Astrocyte of the hippocampus (primary cell): ENCODE measurements at regions not wholly inside any gene's neighbourhood (a gene's known extent, or its start where the extent isn't known, plus 50 kb on each side); places are given as distances from the start of the nearest gene placed in this dataset.
"Not testable (repeated sequence)": the region's sequence is repeated elsewhere in the genome, so short reads cannot be mapped to it uniquely, and the experiment has no call there.

Experiments used
- DNase-seq: peaks from one replicate; pipeline ENCODE4 v3.0.0; 2011; ENCODE audit warnings: low read depth, low spot score

DNA sequence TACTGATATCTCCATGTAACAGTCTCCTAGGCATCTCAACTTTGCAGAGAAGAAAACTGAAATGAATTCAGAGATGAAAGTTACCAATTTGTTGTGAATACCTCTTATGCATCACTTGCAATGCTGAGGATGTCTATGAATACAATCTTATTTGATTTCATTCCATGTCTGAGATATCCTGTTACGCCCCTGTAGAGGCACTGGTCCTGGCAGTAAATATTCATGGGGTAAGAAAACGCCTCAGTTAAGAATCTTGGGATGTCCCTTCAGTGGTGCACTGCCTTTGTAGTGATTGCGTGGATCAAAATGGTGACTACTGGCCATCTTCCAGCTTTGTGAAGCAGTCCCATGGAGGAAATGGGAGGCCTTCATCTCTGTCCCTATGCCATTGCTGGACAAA, 229.1 kb upstream of the C9orf72 start:
- DNase-seq, result no peak

DNA sequence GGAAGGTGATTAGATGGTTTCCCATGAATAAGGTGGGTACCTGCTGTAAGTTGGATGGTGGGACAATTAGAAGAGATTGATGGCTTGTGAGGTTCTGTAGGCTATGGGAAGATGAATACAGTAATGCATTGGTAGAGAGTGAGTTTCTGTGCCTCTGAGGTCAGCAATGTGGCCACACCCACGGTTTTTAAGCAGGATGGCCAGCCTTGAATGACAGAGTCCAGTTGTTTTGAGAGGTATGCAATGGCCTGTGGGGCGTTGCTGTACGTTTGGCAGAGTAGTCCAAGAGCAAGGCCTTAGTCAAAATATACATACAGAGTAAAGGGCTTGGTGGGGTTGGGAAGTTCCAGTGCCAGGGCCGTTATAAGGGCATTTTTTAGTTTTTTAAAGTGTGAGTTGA, 235.6 kb upstream of the C9orf72 start:
- DNase-seq, result no peak

GRCh38 chr9:27817747-27818146, 244.5 kb upstream of the C9orf72 start:
- no peak for DNase-seq

DNA sequence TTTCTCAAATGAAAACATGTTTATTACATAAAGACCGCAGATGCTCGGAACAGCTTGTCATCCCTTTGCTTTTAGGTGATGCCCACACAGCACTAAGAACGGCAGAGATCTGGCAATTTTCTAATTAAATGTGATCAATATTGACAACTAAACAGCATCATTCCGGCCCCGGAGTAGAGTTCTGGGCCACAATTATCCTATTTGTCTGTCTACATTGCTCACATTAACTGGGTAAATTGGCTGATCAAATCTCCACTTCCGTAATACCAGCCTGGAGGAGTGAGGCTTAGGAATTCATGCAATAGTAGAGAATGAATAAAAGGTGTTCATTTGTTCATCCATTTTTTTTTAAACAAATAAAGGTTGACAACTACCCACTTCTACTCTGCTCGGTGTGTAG, 245.1 kb upstream of the C9orf72 start:
- no peak for DNase-seq

DNA sequence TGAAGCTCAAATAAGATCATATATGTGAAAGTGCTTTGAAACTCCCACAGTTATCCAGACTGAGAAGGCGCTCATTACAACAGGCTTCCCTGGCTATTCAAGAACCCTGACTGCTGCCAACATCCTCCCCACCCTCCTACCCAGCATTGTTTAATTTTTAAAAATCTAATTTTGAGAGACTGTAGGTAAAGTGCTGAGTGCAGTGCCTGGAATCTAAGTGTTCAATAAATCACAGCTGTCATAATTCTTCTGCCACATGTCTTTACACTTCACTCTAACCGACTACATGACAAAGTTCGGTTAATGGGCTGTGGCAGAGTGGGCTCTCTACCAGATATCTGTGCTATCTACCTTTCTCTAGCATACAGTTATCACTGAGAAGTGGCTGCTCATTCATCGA, 255.6 kb upstream of the C9orf72 start:
- DNase-seq, result no peak

DNA sequence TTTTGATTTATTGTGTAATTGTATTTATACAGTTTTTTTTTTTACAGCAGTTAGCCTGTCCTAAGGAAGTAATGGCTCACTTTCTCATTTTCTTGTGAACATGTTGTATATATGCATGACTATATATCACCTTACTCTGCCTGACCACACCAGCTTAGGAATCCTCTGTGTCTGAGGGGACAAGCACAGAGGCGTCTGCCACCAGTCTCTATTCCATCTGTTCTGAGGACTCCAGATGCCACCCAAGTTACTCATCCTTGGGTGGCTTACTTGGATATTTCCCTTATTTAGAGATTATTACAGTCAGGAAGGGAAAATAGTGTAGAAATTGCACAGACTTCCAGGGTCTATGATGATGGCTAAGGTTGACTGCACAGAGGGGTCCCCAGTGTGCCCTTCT, 256.3 kb upstream of the C9orf72 start:
- DNase-seq, result no peak

DNA sequence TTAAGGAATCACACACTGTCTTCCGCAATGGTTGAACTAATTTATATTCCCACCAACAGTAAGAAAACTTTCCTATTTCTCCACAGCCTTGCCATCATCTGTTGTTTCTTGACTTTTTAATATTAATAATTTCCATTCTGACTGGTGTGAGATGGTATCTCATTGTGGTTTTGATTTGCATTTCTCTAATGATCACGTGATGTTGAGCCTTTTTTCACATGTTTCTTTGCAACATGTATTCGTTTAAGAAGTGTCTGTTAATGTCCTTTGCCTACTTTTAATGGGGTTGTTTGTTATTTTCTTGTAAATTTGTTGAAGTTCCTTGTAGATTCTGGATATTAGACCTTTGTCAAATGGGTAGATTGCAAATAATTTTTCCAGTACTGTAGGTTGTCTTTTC, 258.8 kb upstream of the C9orf72 start:
- DNase-seq, result not testable (repeated sequence)

GRCh38 chr9:27835286-27835685, 262.0 kb upstream of the C9orf72 start:
- no peak for DNase-seq

- DNase-seq, result no peak
Observed at GRCh38 chr9:27835746-27836145, 262.5 kb upstream of the C9orf72 start.

- no peak for DNase-seq
Observed at GRCh38 chr9:27836661-27837401, 263.6 kb upstream of the C9orf72 start.

- DNase-seq, result peak; percentile 33
Observed at GRCh38 chr9:27838876-27839275, 265.6 kb upstream of the C9orf72 start.

GRCh38 chr9:27839767-27840166, 266.5 kb upstream of the C9orf72 start:
- not testable (repeated sequence) for DNase-seq

GRCh38 chr9:27844797-27845196, 271.5 kb upstream of the C9orf72 start:
- no peak for DNase-seq

- no peak for DNase-seq
Observed at GRCh38 chr9:27847380-27847779, 274.1 kb upstream of the C9orf72 start.

GRCh38 chr9:27847818-27848217, 274.5 kb upstream of the C9orf72 start:
- no peak for DNase-seq

- no peak for DNase-seq
Observed at GRCh38 chr9:27848315-27848714, 275.0 kb upstream of the C9orf72 start.

- DNase-seq, result no peak
Observed at GRCh38 chr9:27851858-27852257, 278.6 kb upstream of the C9orf72 start.

GRCh38 chr9:27853529-27853928, 280.2 kb upstream of the C9orf72 start:
- DNase-seq, result no peak

- no peak for DNase-seq
Observed at GRCh38 chr9:27856054-27856453, 282.8 kb upstream of the C9orf72 start.

- DNase-seq, result no peak
Observed at GRCh38 chr9:27856748-27857147, 283.5 kb upstream of the C9orf72 start.

GRCh38 chr9:27861887-27862286, 288.6 kb upstream of the C9orf72 start:
- DNase-seq, result peak; percentile 14

- DNase-seq, result peak; percentile 84
Observed at GRCh38 chr9:27864644-27865438, 291.6 kb upstream of the C9orf72 start.

GRCh38 chr9:27866741-27867140, 293.5 kb upstream of the C9orf72 start:
- DNase-seq, result no peak
